Neural progenitor cell (in vitro differentiated cells): ENCODE measurements at regions not wholly inside any gene's neighbourhood (a gene's known extent, or its start where the extent isn't known, plus 50 kb on each side); places are given as distances from the start of the nearest gene placed in this dataset.

Experiments used
- DNase-seq: peaks from one replicate; pipeline ENCODE4 v3.0.0-alpha.2; 2016; ENCODE audit warnings: low spot score
- H2AFZ ChIP-seq: fragments of 200-600 bp; sonication (generic); replicated peaks from 2 replicates; pipeline ENCODE4 v1.6.1; 2016; ENCODE audit warnings: antibody characterized with exemption
- H3F3A ChIP-seq: fragments of 200-600 bp; sonication (generic); 2 replicates; pipeline ENCODE4 v1.6.1; 2016; ENCODE audit warnings: antibody characterized with exemption, low read depth
- H3K27ac ChIP-seq: fragments of 200-600 bp; sonication (generic); 2 replicates; pipeline ENCODE4 v1.5.1; 2016; ENCODE audit warnings: mild to moderate bottlenecking
- H3K27me3 ChIP-seq: fragments of 200-600 bp; sonication (generic); 2 replicates; pipeline ENCODE4 v1.6.1; 2016; ENCODE audit warnings: mild to moderate bottlenecking, moderate library complexity
- H3K36me3 ChIP-seq: fragments of 200-600 bp; sonication (generic); 2 replicates; pipeline ENCODE4 v1.5.1; 2016
- H3K4me1 ChIP-seq: fragments of 200-600 bp; sonication (generic); 2 replicates; pipeline ENCODE4 v1.6.1; 2016; ENCODE audit warnings: mixed run types
- H3K4me2 ChIP-seq: fragments of 200-600 bp; sonication (generic); 2 replicates; pipeline ENCODE4 v1.6.1; 2016
- H3K4me3 ChIP-seq: fragments of 200-600 bp; sonication (generic); 2 replicates; pipeline ENCODE4 v1.5.1; 2016
- H3K79me2 ChIP-seq: fragments of 200-600 bp; sonication (generic); 2 replicates; pipeline ENCODE4 v1.6.1; 2016; ENCODE audit warnings: low read depth
- H3K9ac ChIP-seq: fragments of 200-600 bp; sonication (generic); 2 replicates; pipeline ENCODE4 v1.6.1; 2016
- H3K9me3 ChIP-seq: fragments of 200-600 bp; sonication (generic); 2 replicates; pipeline ENCODE4 v1.5.1; 2016; ENCODE audit warnings: low read depth
- H4K20me1 ChIP-seq: fragments of 200-600 bp; sonication (generic); 2 replicates; pipeline ENCODE4 v1.6.1; 2016; ENCODE audit warnings: low read depth
- H3K27ac Mint-ChIP-seq: 3 replicates; pipeline ENCODE4 v1.8.0; 2021; ENCODE audit warnings: mixed read lengths
- H3K27me3 Mint-ChIP-seq: 2 replicates; pipeline ENCODE4 v1.8.0; 2022; ENCODE audit warnings: low read depth, mild to moderate bottlenecking, inconsistent platforms, moderate library complexity, mixed read lengths; ENCODE audit not compliant: insufficient read depth
- H3K36me3 Mint-ChIP-seq: 3 replicates; pipeline ENCODE4 v1.8.0; 2021; ENCODE audit warnings: mixed read lengths
- H3K4me1 Mint-ChIP-seq: 3 replicates; pipeline ENCODE4 v1.8.0; 2021; ENCODE audit warnings: mixed read lengths
- H3K4me3 Mint-ChIP-seq: 3 replicates; pipeline ENCODE4 v1.8.0; 2021; ENCODE audit warnings: mild to moderate bottlenecking, moderate library complexity, mixed read lengths
- H3K9me3 Mint-ChIP-seq: 3 replicates; pipeline ENCODE4 v1.8.0; 2020; ENCODE audit warnings: mixed read lengths
- EZH2 ChIP-seq: fragments of 200-600 bp; sonication (generic); IDR thresholded peaks from 2 replicates; pipeline ENCODE4 v1.6.1; 2017; ENCODE audit warnings: antibody characterized with exemption, mild to moderate bottlenecking, moderate library complexity
- EZH2phosphoT487 ChIP-seq: fragments of 200-600 bp; sonication (generic); IDR thresholded peaks from 2 replicates; pipeline ENCODE4 v1.6.1; 2017; ENCODE audit warnings: antibody characterized with exemption
- TF ChIP-seq, protein P1 (sequence below): fragments of 200-600 bp; sonication (generic); IDR thresholded peaks from 2 replicates; pipeline ENCODE4 v1.5.1; 2017; ENCODE audit warnings: antibody characterized with exemption, mild to moderate bottlenecking

DNA sequence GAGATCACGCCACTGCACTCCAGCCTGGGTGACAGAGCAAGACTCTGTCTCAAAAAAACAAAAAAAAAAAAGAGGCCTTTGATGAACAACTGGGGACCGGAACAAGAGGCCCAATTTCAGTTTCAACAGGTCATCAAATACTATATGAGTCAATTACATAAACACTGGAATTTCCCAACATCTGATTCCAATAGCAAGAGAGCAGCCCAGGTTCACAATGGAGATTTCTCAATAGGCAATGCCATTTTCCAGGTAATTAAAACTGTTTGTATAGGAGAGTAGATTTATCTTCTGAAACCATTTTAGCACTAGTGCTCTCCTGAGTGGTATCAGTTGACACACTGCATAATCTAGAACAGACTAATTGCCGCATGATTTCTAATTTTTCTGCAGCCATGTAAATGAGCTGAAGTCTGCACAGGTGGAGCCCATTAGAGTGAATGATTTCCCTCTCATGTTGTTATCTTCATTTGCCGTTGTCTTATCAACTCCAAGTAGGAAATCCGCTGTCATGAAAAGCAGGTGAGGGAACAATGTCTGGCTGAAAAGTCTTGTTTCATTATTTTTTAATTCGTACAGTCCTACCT, 264.1 kb upstream of the MEIS1 start:
- Histone ChIP-seq H2AFZ (no peak overlapping the region), H3K9me3 (no peaks in the 10 kb centered on the region), H3F3A (no peaks in the 10 kb centered on the region), H3K27ac (no peak overlapping the region), H3K9ac (no peak overlapping the region), H3K4me3 (no peak overlapping the region), H3K4me1 (peaks cover 4% of the 10 kb centered on the region), H3K36me3 (no peaks in the 10 kb centered on the region), H3K27me3 (no peaks in the 10 kb centered on the region), H4K20me1 (no peaks in the 10 kb centered on the region), H3K4me2 (no peak overlapping the region), H3K79me2 (no peaks in the 10 kb centered on the region)
- H3K4me3 Mint-ChIP-seq: no peak overlapping the region
- no peaks in the 10 kb centered on the region for H3K36me3 Mint-ChIP-seq
- no peak for DNase-seq
- no peaks in the 10 kb centered on the region for H3K4me1 Mint-ChIP-seq
- no peak overlapping the region for H3K27ac Mint-ChIP-seq
- TF ChIP-seq, protein P1, sequence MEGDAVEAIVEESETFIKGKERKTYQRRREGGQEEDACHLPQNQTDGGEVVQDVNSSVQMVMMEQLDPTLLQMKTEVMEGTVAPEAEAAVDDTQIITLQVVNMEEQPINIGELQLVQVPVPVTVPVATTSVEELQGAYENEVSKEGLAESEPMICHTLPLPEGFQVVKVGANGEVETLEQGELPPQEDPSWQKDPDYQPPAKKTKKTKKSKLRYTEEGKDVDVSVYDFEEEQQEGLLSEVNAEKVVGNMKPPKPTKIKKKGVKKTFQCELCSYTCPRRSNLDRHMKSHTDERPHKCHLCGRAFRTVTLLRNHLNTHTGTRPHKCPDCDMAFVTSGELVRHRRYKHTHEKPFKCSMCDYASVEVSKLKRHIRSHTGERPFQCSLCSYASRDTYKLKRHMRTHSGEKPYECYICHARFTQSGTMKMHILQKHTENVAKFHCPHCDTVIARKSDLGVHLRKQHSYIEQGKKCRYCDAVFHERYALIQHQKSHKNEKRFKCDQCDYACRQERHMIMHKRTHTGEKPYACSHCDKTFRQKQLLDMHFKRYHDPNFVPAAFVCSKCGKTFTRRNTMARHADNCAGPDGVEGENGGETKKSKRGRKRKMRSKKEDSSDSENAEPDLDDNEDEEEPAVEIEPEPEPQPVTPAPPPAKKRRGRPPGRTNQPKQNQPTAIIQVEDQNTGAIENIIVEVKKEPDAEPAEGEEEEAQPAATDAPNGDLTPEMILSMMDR: no peak
- TF ChIP-seq EZH2 (no peak), EZH2phosphoT487 (no peak)
- no peaks in the 10 kb centered on the region for H3K27me3 Mint-ChIP-seq
- peaks cover 3% of the 10 kb centered on the region for H3K9me3 Mint-ChIP-seq

DNA sequence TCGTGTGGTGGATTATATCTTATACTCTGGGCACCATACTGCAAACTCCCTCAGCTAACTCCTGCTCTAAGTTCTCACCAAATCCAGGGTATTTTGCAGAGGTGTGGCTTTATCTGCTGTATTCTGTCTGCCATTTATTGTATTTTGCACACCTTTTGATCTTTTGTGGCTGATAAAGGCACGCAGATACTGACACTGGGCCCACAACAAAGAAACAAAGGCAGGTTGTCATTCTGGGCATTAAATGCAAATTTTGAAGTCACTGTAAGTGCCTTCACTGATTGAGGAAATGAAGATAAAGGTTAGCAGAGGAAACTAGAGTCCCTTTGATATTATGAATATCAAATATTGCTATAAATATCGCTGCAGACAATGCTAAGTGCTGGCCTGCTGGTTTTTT, 265.8 kb upstream of the MEIS1 start:
- no peak overlapping the region for H3K9ac ChIP-seq
- TF ChIP-seq EZH2phosphoT487: no peak
- no peaks in the 10 kb centered on the region for H3K79me2 ChIP-seq
- H2AFZ ChIP-seq: no peak overlapping the region
- no peaks in the 10 kb centered on the region for H3K4me1 Mint-ChIP-seq
- H4K20me1 ChIP-seq: no peaks in the 10 kb centered on the region
- H3K36me3 Mint-ChIP-seq: no peaks in the 10 kb centered on the region
- H3K27me3 ChIP-seq: no peaks in the 10 kb centered on the region
- H3K4me3 Mint-ChIP-seq: no peak overlapping the region
- H3K9me3 ChIP-seq: no peaks in the 10 kb centered on the region
- no peaks in the 10 kb centered on the region for H3K36me3 ChIP-seq
- DNase-seq: no peak
- H3K4me2 ChIP-seq: no peak overlapping the region
- H3K4me1 ChIP-seq: peaks cover 4% of the 10 kb centered on the region
- no peaks in the 10 kb centered on the region for H3K27me3 Mint-ChIP-seq
- H3K4me3 ChIP-seq: no peak overlapping the region
- no peaks in the 10 kb centered on the region for H3F3A ChIP-seq
- H3K27ac Mint-ChIP-seq: no peak overlapping the region
- no peak overlapping the region for H3K27ac ChIP-seq
- peaks cover 2% of the 10 kb centered on the region for H3K9me3 Mint-ChIP-seq

DNA sequence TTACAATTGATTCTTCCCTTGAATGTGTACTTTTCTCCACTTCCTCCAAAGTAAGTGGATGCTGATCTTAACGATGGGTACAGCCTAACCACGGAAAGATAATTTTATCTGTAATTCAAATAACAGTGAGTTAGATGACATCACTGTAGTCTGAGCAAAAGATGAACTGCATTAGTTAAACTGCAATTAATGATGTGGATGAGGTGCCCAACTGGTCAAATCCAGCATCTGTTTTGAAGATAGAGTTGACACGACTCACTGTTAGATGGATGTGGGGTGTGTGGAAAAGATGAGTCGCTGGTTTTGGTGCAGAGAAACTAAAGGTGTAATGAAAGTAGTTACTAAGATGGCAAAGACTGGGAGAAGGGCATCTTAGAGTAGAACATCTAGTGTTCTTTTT, 270.5 kb upstream of the MEIS1 start:
- Mint-ChIP-seq H3K36me3 (no peaks in the 10 kb centered on the region), H3K27ac (no peak overlapping the region), H3K4me3 (no peak overlapping the region), H3K9me3 (no peaks in the 10 kb centered on the region), H3K27me3 (peaks cover 2% of the 10 kb centered on the region), H3K4me1 (no peaks in the 10 kb centered on the region)
- Histone ChIP-seq H3K36me3 (no peaks in the 10 kb centered on the region), H3K27me3 (no peaks in the 10 kb centered on the region), H3K27ac (no peak overlapping the region), H3F3A (no peaks in the 10 kb centered on the region), H2AFZ (peak overlapping the region; percentile 35), H3K4me2 (no peak overlapping the region), H4K20me1 (no peaks in the 10 kb centered on the region), H3K4me1 (no peaks in the 10 kb centered on the region), H3K9ac (no peak overlapping the region), H3K79me2 (no peaks in the 10 kb centered on the region), H3K9me3 (no peaks in the 10 kb centered on the region), H3K4me3 (no peak overlapping the region)
- TF ChIP-seq EZH2phosphoT487 (no peak), EZH2 (no peak)
- TF ChIP-seq, protein P1: no peak
- no peak for DNase-seq

DNA sequence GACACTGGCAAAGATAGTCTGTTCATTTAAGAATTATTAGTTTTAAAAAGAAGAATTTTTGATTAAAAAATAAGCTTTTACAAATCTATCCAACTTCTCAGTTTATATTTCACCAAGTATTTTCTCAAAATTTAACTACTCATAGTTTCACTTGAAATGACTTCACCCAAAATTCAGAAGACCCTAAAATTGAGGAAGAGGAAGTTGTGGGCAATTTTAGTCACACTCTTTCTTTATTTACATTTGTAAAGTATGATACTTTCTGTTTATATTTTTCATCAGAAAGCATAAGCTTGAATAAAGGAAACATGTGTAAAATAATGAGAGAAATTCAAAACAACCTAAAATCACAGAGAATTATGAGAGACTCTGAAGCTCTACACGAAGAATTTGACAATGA, 278.8 kb upstream of the MEIS1 start:
- Histone ChIP-seq H3K36me3 (no peaks in the 10 kb centered on the region), H3F3A (no peaks in the 10 kb centered on the region), H3K4me1 (no peaks in the 10 kb centered on the region), H2AFZ (no peak overlapping the region), H3K79me2 (no peaks in the 10 kb centered on the region), H3K27me3 (no peaks in the 10 kb centered on the region), H3K9ac (no peak overlapping the region), H3K27ac (no peak overlapping the region), H3K9me3 (no peaks in the 10 kb centered on the region), H4K20me1 (no peaks in the 10 kb centered on the region), H3K4me3 (no peak overlapping the region), H3K4me2 (no peak overlapping the region)
- Mint-ChIP-seq H3K9me3 (peaks cover 28% of the 10 kb centered on the region), H3K4me1 (no peaks in the 10 kb centered on the region), H3K27me3 (peaks cover 2% of the 10 kb centered on the region), H3K27ac (no peak overlapping the region), H3K36me3 (no peaks in the 10 kb centered on the region), H3K4me3 (no peak overlapping the region)
- DNase-seq: no peak
- TF ChIP-seq, protein P1: no peak
- TF ChIP-seq EZH2phosphoT487 (no peak), EZH2 (no peak)
